ENCODE measurements at regions not wholly inside any gene's neighbourhood (a gene's known extent, or its start where the extent isn't known, plus 50 kb on each side); places are given as distances from the start of the nearest gene placed in this dataset.

GRCh38 chr10:126806498-126806897 lies 98.7 kb upstream of the DOCK1 start:
- no peak overlapping the region for H3K27ac Mint-ChIP-seq (ENCODE audit: unreplicated experiment)
- H4K20me1 ChIP-seq (ENCODE audit: insufficient read depth, low read length), result no peaks in the 10 kb centered on the region
- no peaks in the 10 kb centered on the region for H3K4me1 Mint-ChIP-seq (ENCODE audit: low read depth, unreplicated experiment)
- TF ChIP-seq CTCF (IDR thresholded peaks at IDR 0.05; ENCODE audit: insufficient read depth, low read depth, low read length) (no peak), EZH2 (IDR thresholded peaks at IDR 0.05; ENCODE audit: insufficient read depth, low read length) (no peak)
- H3K36me3 Mint-ChIP-seq (ENCODE audit: low read depth, unreplicated experiment), result no peaks in the 10 kb centered on the region
- DNase-seq (ENCODE audit: low read depth), result no peak
- H3K4me3 Mint-ChIP-seq (ENCODE audit: unreplicated experiment), result no peak overlapping the region
- H3K79me2 ChIP-seq (ENCODE audit: insufficient read depth, low read length), result no peaks in the 10 kb centered on the region
- no peak overlapping the region for H3K27ac ChIP-seq (ENCODE audit: low read depth, low read length)
- H3K9me3 Mint-ChIP-seq (ENCODE audit: unreplicated experiment), result no peaks in the 10 kb centered on the region
- peaks cover 2% of the 10 kb centered on the region for H3K27me3 Mint-ChIP-seq (ENCODE audit: low read depth, unreplicated experiment)
- H2AFZ ChIP-seq (ENCODE audit: low read depth, low read length), result no peak overlapping the region
- H3K9me3 ChIP-seq (ENCODE audit: insufficient read depth, low read depth, low read length), result no peaks in the 10 kb centered on the region
- H3K4me3 ChIP-seq (ENCODE audit: insufficient read depth, low read depth, low read length), result no peak overlapping the region
- no peaks in the 10 kb centered on the region for H3K36me3 ChIP-seq (ENCODE audit: insufficient read depth, low read length)
- no peak overlapping the region for H3K9ac ChIP-seq (ENCODE audit: low read length)
- H3K27me3 ChIP-seq (ENCODE audit: insufficient read depth, low read length), result no peaks in the 10 kb centered on the region
- no peak overlapping the region for H3K4me2 ChIP-seq (ENCODE audit: low read length)
- H3K4me1 ChIP-seq (ENCODE audit: insufficient read depth, low read length), result no peaks in the 10 kb centered on the region
- FAIRE-seq, result no peak

GRCh38 chr10:126806991-126807702 lies 98.1 kb upstream of the DOCK1 start:
- Histone ChIP-seq H3K79me2 (ENCODE audit: insufficient read depth, low read length) (no peaks in the 10 kb centered on the region), H3K27ac (ENCODE audit: low read depth, low read length) (no peak overlapping the region), H4K20me1 (ENCODE audit: insufficient read depth, low read length) (no peaks in the 10 kb centered on the region), H3K4me2 (ENCODE audit: low read length) (no peak overlapping the region), H3K27me3 (ENCODE audit: insufficient read depth, low read length) (no peaks in the 10 kb centered on the region), H3K9ac (ENCODE audit: low read length) (no peak overlapping the region), H3K4me1 (ENCODE audit: insufficient read depth, low read length) (no peaks in the 10 kb centered on the region), H2AFZ (ENCODE audit: low read depth, low read length) (no peak overlapping the region), H3K9me3 (ENCODE audit: insufficient read depth, low read depth, low read length) (no peaks in the 10 kb centered on the region), H3K4me3 (ENCODE audit: insufficient read depth, low read depth, low read length) (no peak overlapping the region), H3K36me3 (ENCODE audit: insufficient read depth, low read length) (no peaks in the 10 kb centered on the region)
- Mint-ChIP-seq H3K4me1 (ENCODE audit: low read depth, unreplicated experiment) (no peaks in the 10 kb centered on the region), H3K27me3 (ENCODE audit: low read depth, unreplicated experiment) (peaks cover 1% of the 10 kb centered on the region), H3K9me3 (ENCODE audit: unreplicated experiment) (no peaks in the 10 kb centered on the region), H3K27ac (ENCODE audit: unreplicated experiment) (no peak overlapping the region), H3K36me3 (ENCODE audit: low read depth, unreplicated experiment) (no peaks in the 10 kb centered on the region), H3K4me3 (ENCODE audit: unreplicated experiment) (no peak overlapping the region)
- TF ChIP-seq EZH2 (IDR thresholded peaks at IDR 0.05; ENCODE audit: insufficient read depth, low read length) (no peak), CTCF (IDR thresholded peaks at IDR 0.05; ENCODE audit: insufficient read depth, low read depth, low read length) (no peak)
- DNase-seq (ENCODE audit: low read depth) (no peak), FAIRE-seq (no peak)

GRCh38 chr10:126808103-126808502 lies 97.1 kb upstream of the DOCK1 start:
- H3K27me3 Mint-ChIP-seq (ENCODE audit: low read depth, unreplicated experiment), result no peaks in the 10 kb centered on the region
- FAIRE-seq, result no peak
- H3K9ac ChIP-seq (ENCODE audit: low read length), result no peak overlapping the region
- no peaks in the 10 kb centered on the region for H3K4me1 ChIP-seq (ENCODE audit: insufficient read depth, low read length)
- H3K27ac Mint-ChIP-seq (ENCODE audit: unreplicated experiment), result no peak overlapping the region
- H3K9me3 ChIP-seq (ENCODE audit: insufficient read depth, low read depth, low read length), result no peaks in the 10 kb centered on the region
- H3K36me3 Mint-ChIP-seq (ENCODE audit: low read depth, unreplicated experiment), result no peaks in the 10 kb centered on the region
- TF ChIP-seq CTCF (IDR thresholded peaks at IDR 0.05; ENCODE audit: insufficient read depth, low read depth, low read length) (no peak), EZH2 (IDR thresholded peaks at IDR 0.05; ENCODE audit: insufficient read depth, low read length) (no peak)
- H3K79me2 ChIP-seq (ENCODE audit: insufficient read depth, low read length), result no peaks in the 10 kb centered on the region
- H3K27me3 ChIP-seq (ENCODE audit: insufficient read depth, low read length), result no peaks in the 10 kb centered on the region
- H3K27ac ChIP-seq (ENCODE audit: low read depth, low read length), result no peak overlapping the region
- H3K4me2 ChIP-seq (ENCODE audit: low read length), result no peak overlapping the region
- H2AFZ ChIP-seq (ENCODE audit: low read depth, low read length), result no peak overlapping the region
- no peaks in the 10 kb centered on the region for H3K4me1 Mint-ChIP-seq (ENCODE audit: low read depth, unreplicated experiment)
- no peaks in the 10 kb centered on the region for H3K36me3 ChIP-seq (ENCODE audit: insufficient read depth, low read length)
- H3K4me3 Mint-ChIP-seq (ENCODE audit: unreplicated experiment), result no peak overlapping the region
- no peaks in the 10 kb centered on the region for H3K9me3 Mint-ChIP-seq (ENCODE audit: unreplicated experiment)
- no peak for DNase-seq (ENCODE audit: low read depth)
- H4K20me1 ChIP-seq (ENCODE audit: insufficient read depth, low read length), result no peaks in the 10 kb centered on the region
- no peak overlapping the region for H3K4me3 ChIP-seq (ENCODE audit: insufficient read depth, low read depth, low read length)
